ENCODE measurements at regions not wholly inside any gene's neighbourhood (a gene's known extent, or its start where the extent isn't known, plus 50 kb on each side); places are given as distances from the start of the nearest gene placed in this dataset.

DNA sequence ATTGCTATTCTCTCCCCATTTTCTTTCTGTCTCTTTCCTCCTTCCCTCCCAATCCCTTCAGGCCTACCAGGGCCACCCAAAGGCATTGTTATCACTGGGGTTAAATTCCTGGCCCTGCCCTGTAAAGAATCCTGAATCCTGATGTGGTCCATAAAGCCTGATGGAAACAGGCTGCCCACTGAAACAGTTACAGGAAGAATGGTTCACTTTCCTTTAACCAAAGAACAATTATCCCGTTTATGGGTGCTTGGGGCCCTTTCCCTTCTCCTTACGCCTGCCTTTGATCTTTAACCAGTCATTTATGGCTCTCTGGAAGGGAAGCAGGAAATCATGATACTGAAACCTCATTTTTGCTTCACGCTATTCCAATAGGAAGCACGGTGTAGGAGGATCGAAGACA lies 273.1 kb upstream of the NEBL start:
- Histone ChIP-seq H4K20me1 (ENCODE audit: control insufficient read depth, extremely low read depth, insufficient read depth, low read length) (no peaks in the 10 kb centered on the region), H2AFZ (ENCODE audit: control insufficient read depth, low read length) (no peak overlapping the region), H3K27me3 (ENCODE audit: control insufficient read depth, extremely low read depth, insufficient read depth, low read length) (no peaks in the 10 kb centered on the region), H3K36me3 (ENCODE audit: control insufficient read depth in 2 of 2, extremely low read depth in 1 of 2, insufficient read depth in 2 of 2, low read length in 2 of 2) (no peaks in the 10 kb centered on the region), H3K4me3 (ENCODE audit: control insufficient read depth in 2 of 3, extremely low read depth in 1 of 3, insufficient read depth in 2 of 3, low read depth in 1 of 3, low read length in 3 of 3) (no peak overlapping the region), H3K27ac (ENCODE audit: control insufficient read depth, insufficient read depth, low read length) (no peak overlapping the region), H3K79me2 (ENCODE audit: control insufficient read depth, insufficient read depth, low read length) (no peaks in the 10 kb centered on the region), H3K4me1 (ENCODE audit: control insufficient read depth, extremely low read depth, insufficient read depth, low read length) (peaks cover 14% of the 10 kb centered on the region), H3K9me3 (ENCODE audit: control insufficient read depth, low read depth, low read length) (no peaks in the 10 kb centered on the region), H3K9me1 (ENCODE audit: control insufficient read depth, extremely low read depth, insufficient read depth, low read length) (no peaks in the 10 kb centered on the region), H3K9ac (ENCODE audit: control insufficient read depth, extremely low read depth, insufficient read depth, low read length) (no peak overlapping the region), H3K4me2 (ENCODE audit: control insufficient read depth, extremely low read depth, insufficient read depth, low read depth, low read length) (no peak overlapping the region)
- FAIRE-seq (no peak), DNase-seq (ENCODE audit: low read depth, low spot score) (no peak)
- TF ChIP-seq, protein P1, sequence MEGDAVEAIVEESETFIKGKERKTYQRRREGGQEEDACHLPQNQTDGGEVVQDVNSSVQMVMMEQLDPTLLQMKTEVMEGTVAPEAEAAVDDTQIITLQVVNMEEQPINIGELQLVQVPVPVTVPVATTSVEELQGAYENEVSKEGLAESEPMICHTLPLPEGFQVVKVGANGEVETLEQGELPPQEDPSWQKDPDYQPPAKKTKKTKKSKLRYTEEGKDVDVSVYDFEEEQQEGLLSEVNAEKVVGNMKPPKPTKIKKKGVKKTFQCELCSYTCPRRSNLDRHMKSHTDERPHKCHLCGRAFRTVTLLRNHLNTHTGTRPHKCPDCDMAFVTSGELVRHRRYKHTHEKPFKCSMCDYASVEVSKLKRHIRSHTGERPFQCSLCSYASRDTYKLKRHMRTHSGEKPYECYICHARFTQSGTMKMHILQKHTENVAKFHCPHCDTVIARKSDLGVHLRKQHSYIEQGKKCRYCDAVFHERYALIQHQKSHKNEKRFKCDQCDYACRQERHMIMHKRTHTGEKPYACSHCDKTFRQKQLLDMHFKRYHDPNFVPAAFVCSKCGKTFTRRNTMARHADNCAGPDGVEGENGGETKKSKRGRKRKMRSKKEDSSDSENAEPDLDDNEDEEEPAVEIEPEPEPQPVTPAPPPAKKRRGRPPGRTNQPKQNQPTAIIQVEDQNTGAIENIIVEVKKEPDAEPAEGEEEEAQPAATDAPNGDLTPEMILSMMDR (optimal IDR thresholded peaks at IDR 0.05 in 1 of 3, IDR thresholded peaks at IDR 0.05 in 1 of 3, conservative IDR thresholded peaks at IDR 0.05 in 1 of 3; ENCODE audit: extremely low read depth in 1 of 3, insufficient read depth in 2 of 3, low read length in 3 of 3): no peak
- no peak for TF ChIP-seq EZH2 (IDR thresholded peaks at IDR 0.05; ENCODE audit: low read length)
- dilution Hi-C loops (cut with MboI; ENCODE audit: extremely low pct_ligation_motif_present, low sequenced_read_pairs): no loop called here

DNA sequence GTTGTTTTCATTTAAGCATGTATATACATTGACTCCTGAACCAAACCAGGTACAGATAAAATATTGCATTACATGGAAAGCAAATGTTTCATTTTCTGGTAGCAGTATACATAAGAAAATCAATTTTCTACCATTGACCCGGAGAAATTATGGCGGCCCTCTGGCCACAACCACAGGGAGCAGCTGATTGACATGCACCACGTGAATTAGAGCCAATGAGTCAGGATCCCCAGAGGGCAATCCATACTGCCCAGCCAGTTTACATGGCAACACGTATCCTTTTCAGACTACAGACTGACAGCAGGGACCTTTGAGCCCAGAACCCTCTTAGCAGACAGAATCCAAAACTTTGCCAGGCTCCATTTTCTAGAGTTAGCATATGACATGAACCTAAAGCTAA lies 272.2 kb upstream of the NEBL start:
- Histone ChIP-seq H3K4me2 (ENCODE audit: control insufficient read depth, extremely low read depth, insufficient read depth, low read depth, low read length) (no peak overlapping the region), H3K27me3 (ENCODE audit: control insufficient read depth, extremely low read depth, insufficient read depth, low read length) (no peaks in the 10 kb centered on the region)
- dilution Hi-C loops (cut with MboI; ENCODE audit: extremely low pct_ligation_motif_present, low sequenced_read_pairs): no loop called here

More for the DNA sequence above, 272.2 kb upstream of the NEBL start:
- no peaks in the 10 kb centered on the region for H3K9me1 ChIP-seq (ENCODE audit: control insufficient read depth, extremely low read depth, insufficient read depth, low read length)
- DNase-seq (ENCODE audit: low read depth, low spot score): no peak
- no peak overlapping the region for H3K9ac ChIP-seq (ENCODE audit: control insufficient read depth, extremely low read depth, insufficient read depth, low read length)
- H3K4me3 ChIP-seq (ENCODE audit: control insufficient read depth in 2 of 3, extremely low read depth in 1 of 3, insufficient read depth in 2 of 3, low read depth in 1 of 3, low read length in 3 of 3): no peak overlapping the region
- no peaks in the 10 kb centered on the region for H4K20me1 ChIP-seq (ENCODE audit: control insufficient read depth, extremely low read depth, insufficient read depth, low read length)
- H3K4me1 ChIP-seq (ENCODE audit: control insufficient read depth, extremely low read depth, insufficient read depth, low read length): peaks cover 10% of the 10 kb centered on the region
- H3K36me3 ChIP-seq (ENCODE audit: control insufficient read depth in 2 of 2, extremely low read depth in 1 of 2, insufficient read depth in 2 of 2, low read length in 2 of 2): no peaks in the 10 kb centered on the region
- TF ChIP-seq, protein P1 (optimal IDR thresholded peaks at IDR 0.05 in 1 of 3, IDR thresholded peaks at IDR 0.05 in 1 of 3, conservative IDR thresholded peaks at IDR 0.05 in 1 of 3; ENCODE audit: extremely low read depth in 1 of 3, insufficient read depth in 2 of 3, low read length in 3 of 3): no peak
- no peak for TF ChIP-seq EZH2 (IDR thresholded peaks at IDR 0.05; ENCODE audit: low read length)
- H3K27ac ChIP-seq (ENCODE audit: control insufficient read depth, insufficient read depth, low read length): no peak overlapping the region
- H2AFZ ChIP-seq (ENCODE audit: control insufficient read depth, low read length): no peak overlapping the region
- no peak for FAIRE-seq
- H3K9me3 ChIP-seq (ENCODE audit: control insufficient read depth, low read depth, low read length): no peaks in the 10 kb centered on the region
- H3K79me2 ChIP-seq (ENCODE audit: control insufficient read depth, insufficient read depth, low read length): no peaks in the 10 kb centered on the region

Data from keratinocyte (primary cell).